GM21390 (cell line): ENCODE measurements at regions not wholly inside any gene's neighbourhood (a gene's known extent, or its start where the extent isn't known, plus 50 kb on each side); places are given as distances from the start of the nearest gene placed in this dataset.

Experiments
- ATAC-seq: cut with Tn5 transposase; IDR thresholded peaks from one replicate; pipeline ENCODE4 v1.9.1; 2021; ENCODE audit not compliant: unreplicated experiment

DNA sequence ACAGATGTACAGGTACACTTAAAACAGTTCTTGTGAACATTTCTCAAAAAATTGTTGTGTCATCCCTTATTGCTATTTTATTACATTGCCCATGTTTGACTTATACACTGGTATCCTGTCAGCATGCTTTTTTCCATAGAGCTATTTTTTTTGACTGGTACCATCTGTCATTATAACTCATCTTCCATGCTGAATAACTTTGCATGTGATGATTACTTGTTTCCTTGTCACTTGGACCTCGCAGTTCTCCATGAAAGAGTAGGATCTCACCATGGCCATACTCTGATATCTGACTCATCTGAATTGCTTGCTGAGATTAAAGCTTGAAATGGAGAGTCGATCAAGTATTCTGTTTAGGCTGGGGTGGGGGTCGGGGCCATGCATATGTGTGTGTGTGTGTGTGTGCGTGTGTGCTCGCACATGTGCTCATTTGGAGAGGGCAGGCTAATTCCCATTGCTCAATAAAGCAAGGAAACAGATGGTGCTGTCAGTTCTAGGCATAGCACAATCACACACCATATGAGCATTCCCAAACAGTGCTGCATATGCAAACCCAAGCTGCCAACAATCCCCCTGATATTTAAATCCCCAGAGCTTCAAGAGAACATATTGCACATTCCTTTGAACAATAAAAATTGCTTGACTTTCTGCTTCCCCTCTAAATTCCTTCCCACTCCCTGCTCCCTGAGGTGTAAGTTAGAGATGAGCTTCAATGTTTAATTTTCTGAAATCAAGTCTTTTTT is 62.9 kb downstream of the NHLRC3 start:
- ATAC-seq, result no peak

DNA sequence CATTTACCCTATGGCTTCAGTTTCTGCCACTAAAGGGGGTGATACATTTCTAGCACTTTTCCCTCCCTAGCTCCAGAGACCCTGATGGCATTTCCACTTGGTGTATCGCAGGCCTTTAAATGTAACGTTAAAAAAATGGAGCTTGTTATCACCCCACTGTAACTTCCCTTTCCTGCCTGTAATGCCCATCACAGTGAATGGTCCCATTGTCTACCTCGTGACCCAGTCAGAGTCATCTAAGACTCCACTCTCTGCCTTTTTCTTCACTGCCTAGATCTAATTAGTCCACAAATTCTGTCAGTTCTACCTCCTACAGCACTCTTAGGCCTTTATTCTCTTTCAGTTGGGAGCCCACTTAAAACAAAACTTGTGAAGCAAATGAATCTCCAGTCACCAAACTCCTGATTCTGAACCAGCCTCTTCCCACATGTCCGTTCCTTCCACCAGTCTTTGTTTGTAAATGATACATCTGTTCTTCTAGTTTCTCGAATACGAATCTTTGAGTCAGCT is 64.8 kb downstream of the NHLRC3 start:
- ATAC-seq, result no peak

DNA sequence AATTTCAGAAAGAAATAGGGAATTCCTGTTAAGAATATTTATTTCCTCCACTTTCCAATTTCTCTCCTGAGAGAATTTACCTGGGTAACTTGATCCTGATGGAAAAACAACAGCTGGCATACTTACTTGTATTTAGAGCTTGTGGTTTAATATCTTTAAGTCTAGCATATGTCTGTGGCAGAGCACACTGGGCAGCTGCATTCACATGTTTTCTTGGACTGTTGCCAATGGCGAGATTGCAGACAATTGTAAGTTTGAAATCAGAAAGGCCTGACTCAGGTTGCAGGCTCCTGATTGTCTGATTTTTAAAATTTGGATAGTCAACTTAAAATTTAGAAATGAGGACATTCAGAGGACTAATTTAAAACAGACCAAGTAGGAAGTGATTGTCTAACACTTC is 66.9 kb downstream of the NHLRC3 start:
- ATAC-seq, result no peak

DNA sequence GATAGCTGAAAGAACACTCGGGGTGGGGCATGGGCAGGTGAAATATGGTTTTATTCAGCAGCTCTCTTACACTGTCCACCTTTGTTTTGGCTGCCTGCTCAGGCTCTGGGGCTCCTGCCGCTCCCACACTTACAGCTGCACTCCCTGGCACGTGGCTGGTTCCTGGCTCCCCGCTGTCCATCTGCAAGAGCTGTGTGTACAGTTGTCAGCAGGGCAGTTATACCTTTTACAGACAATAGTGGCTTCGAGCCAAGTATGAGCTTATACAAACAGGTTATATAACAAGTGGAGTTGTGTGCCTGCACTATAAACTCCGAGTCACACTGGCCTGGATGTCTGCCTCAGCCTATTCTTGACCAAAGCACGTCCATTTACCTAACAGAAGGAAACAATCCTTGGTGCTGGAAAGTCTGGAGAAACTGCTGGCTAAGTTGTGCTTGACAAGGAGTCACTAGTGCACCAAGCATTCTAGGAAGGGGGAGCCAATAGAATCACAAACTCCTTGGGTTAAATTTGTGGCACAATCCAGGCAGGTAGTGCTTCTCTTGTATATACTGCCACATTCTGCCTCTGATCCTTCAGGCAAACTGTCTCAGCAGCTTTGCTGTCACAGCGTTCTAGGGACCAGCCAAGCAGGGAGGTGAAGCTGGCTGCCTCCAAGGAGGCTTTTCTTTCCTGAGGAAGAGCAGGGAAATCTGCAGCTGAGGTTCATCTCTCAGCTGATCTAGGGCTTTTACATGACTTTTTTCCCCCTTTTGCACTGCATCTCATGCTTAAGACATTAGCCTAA is 68.2 kb downstream of the NHLRC3 start:
- ATAC-seq, result no peak

DNA sequence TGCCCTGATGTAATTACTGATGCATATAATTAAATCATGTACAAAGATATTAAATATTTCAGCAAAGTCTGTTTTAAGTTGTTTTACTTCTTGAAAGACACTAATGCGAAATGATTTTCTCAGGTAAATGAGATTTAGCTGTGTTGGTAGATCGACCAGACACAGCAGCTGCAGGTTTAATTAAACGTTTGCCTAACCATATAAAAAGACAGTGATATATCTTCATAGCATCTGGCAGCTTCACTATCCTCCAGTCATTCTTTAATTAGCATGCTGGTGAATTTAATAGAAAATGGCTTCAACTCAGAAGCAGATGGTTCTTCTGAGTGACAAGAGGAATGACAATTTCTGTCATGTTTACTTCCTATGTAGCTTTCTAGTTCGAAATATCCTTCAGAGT is 69.3 kb downstream of the NHLRC3 start:
- ATAC-seq, result no peak

DNA sequence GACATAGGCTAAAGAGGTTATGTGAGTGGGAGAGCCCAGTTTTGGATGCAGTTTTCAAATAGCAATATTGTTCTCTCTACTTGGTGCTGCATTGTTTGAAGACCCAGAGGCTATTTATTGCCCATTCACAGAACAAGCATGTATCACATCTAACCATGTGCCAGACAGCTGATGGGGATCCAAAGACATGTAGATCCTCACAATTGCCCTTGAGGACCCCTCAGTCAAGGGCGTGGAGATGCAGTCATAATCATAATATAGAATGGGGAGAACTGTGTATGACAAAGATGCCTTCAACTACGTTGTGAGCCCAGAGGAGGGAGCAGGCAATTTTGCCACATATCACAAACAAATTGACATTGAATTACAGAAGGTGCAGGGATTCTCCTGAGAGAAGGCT is 70.5 kb downstream of the NHLRC3 start:
- ATAC-seq, result no peak

DNA sequence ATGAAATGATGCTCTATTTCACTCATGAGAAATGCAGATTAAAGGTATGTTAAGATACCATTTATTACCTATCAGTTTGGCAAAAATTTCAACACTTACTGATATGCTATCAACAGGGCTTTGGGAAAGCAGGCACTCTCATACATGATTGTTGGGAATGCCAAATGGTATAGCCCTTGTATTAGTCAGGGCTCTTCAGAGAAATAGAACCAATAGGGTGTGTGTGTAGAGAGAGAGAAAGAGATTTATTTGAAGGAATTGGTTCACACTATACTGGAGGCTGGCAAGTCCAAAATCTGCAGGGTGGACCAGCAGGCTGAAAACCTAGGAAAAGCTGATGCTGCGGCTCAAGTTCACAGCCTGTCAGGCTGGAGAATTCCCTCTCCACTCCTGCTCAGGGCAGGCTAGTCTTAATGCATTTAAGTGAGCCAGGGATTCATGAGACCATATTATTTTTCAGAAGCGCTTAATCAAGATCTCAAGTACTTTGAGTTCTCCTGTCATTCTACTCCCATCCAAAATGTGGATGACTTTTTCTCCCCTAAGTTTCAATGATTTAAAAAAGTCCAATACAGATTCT is 72.4 kb downstream of the NHLRC3 start:
- no peak for ATAC-seq

DNA sequence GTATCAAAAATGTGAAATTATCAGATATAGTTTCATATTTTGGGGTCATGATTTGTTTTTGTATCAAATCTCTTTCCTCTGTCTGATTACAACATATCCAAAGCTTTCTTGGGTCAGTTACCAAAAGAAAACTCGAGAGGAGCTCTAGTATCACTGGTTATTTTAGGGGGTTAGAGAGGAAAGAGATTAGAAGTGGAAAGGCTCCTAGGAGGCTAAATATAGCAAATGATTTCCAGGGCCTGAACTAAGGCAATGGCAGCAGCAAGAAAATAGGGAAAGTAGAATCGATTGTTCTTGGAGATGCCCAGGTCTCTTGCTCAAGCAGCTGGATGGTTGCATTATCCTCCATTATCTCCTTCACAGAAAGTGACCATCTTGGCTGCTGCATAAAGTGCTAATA is 72.9 kb downstream of the NHLRC3 start:
- no peak for ATAC-seq

DNA sequence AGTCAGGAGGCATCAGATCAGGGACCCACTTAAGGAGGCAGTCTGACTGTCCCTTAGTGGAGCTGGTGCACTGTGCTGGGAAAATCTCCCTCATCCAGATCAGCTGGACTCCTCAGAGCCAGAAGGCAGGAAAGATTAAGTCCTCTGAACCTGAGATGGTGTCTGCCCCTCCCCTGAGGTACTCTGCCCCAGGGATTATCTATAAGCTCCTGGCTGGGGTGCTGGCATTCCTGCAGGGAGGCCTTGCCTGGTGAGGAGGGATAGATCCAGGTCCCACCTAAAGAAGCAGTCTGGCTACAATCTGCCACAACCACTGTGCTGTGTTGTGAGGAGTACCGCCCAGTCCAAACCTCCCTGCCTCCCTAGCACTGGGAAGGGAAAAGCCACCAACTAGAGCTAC is 81.2 kb downstream of the NHLRC3 start:
- no peak for ATAC-seq

DNA sequence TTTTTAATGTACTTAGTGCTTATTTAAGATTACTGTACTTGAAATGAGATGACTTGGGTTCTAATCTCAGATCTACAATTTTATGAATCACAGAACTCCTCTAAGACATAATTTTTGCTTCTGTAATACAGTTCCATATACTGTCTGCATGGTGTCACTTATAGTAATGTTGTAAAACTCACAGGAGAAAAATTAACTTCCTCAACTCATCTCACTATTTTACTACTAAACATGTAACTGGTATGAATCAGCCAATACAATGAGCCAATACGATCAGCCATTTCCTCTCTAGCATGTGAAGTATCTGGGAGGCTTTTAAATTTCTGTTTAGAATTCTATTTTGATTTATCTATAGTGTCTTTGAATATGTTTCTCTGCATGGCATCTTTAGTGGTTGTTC is 85.3 kb downstream of the NHLRC3 start:
- no peak for ATAC-seq

DNA sequence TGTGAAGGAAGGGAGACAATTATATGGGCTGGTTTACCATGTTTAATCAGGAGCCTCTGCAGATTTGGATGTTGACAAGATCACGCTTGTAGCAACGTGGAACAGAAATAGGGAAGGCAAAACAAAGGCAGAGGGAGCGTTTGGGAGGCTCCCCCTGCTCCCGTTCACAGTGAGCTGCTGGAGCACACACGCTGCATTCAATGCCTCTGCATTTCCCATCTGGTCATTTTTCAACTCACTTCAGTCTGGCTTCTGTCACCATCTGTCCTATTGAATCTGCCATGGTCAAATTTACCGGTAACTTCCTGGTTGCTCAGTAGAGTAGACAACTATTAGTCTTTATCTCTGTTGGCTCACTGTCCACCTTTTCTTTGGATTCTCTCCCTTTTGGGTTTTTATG is 91.0 kb downstream of the NHLRC3 start:
- no peak for ATAC-seq

DNA sequence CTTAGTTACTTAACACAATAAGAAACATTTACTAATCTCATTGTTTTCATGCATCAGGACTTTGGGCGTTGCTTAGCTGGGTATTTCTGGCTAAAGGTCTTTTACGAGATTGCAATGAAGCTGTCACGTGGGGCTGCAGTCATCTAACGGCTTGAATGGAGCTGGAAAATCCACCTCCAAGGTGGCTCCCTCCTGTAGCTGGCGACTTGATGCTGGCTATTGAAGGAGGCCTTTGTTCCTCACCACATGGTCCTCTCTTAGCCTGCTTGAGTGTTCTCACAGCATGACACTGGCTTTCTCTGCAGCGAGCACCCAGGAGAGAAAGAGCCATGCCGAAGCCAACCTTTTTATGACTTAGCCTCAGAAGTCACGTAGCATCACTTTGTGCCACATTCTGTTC is 92.0 kb downstream of the NHLRC3 start:
- no peak for ATAC-seq

DNA sequence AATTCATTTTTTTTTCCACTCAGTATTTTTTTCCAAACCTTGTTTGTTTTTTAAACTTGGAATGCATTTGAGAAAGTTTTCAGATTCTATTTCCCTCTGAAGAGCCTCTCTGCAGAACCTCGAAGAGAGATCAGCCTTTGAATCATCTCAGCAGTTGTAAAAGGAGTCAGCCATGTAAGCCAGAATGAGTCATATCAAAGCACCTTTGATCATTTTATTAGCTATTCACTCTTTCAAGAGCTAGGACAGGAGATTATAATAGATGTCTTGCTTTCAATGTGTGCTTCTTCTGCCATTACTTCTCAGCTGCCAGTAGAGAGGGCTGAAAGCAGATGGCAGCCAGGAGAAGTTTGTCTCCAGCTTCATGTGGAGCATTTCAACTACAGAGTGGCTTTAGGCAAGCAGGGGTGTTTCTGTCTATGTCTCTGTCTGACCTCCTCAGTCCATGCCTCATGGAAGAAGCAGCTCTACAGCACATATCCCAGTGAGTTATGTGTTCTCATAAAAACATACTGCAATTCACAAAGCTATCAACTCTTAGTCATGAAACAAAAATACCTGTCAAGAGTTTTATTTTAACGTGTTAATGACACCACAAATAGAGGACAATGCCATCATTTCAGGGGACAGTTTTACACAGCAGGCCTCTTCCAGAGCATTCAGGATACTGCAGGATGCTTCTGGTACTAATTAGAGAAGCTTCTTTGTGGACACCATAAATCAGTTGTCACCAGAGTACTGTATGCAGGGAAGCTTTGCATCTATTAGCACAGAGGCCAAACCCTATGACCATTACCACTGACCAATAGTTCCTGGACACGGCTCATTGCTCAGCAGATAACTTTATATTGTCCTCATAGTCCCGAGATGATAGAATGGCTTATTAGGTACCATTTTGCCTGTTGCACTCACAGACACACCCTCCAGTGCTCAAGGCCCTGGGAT is 94.3 kb downstream of the NHLRC3 start:
- no peak for ATAC-seq

DNA sequence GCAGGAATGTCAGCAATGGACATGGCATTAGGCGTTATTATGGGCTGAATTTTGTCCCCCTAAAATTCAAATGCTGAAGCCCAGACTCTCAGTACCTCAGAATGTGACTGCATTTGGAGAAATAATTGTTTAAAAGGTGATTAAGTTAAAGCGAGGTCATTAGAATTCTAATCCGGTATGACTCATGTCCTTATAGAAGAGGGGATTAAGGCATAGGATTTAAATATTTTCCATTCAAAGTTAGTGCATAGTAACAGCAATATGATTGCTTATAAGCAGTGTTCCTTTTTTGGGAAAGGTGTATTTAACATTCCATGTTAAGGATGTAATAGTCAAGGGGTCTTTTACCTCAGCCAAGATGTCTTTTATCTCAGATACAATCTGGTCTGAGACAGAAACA is 95.5 kb downstream of the NHLRC3 start:
- no peak for ATAC-seq

DNA sequence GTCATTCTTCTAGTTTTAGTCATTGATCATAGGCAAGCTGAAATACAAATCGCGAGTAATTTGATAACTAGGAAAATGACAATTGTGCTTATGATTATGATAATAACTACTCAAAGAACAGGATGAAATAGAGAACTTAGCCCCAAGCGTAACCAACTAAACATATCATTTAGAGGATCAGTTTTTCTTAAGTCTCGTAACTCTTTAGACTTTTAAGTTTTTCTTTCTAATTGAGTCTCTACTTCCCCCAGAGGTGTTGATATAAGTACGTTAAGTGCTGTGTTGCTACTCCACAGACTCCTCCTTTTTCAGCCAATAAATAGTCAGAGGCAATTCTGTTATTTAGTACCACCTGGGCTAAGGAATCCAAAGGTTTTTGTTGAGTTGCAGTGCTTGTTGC is 96.3 kb downstream of the NHLRC3 start:
- no peak for ATAC-seq

DNA sequence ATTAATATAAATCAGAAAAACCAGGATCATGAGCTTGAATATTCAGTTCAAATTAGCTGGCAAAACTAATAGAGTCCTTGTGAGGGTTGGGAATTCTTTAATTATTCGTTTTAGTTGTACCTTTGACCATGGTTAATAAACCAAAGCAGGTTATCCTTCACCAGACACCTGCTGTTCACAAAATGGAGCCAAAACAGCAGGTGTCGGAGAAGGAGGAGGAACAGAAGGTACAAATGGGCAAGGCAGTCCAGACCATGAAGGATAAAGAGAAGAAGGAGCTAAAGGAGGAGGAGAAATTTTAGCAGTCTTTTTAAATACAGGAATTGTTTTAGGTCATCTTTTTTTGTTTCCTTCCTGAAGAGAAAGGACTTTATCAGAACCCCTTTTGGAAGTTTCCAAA is 106.1 kb downstream of the NHLRC3 start:
- no peak for ATAC-seq

DNA sequence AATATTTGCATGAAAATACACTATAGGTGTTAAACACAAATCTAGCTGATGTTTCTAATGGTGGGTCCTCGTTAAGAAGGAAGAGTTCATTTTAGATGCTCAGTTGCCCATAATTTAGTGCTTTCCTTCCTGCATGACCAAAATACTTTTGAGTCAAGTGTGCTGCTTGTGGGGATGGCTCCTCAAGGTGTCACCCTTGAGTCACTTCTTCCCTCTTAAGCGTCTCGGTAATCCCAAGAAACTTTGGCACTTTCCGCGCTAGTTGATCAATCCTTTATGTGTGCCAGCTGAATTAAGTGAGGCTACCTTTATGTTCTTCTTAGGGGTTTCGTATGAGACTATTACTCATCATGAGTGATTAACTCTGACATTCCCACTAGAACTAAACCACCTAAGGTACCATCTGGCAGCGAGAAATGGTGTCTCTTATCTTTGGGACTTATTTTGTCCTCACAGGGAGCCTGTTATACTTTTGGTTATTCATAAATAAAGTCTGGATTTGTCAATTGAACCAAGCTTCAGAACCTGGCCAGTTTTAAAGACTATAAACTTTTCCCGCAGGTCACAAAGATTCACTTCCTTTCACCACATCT is 106.8 kb downstream of the NHLRC3 start:
- ATAC-seq, result no peak

DNA sequence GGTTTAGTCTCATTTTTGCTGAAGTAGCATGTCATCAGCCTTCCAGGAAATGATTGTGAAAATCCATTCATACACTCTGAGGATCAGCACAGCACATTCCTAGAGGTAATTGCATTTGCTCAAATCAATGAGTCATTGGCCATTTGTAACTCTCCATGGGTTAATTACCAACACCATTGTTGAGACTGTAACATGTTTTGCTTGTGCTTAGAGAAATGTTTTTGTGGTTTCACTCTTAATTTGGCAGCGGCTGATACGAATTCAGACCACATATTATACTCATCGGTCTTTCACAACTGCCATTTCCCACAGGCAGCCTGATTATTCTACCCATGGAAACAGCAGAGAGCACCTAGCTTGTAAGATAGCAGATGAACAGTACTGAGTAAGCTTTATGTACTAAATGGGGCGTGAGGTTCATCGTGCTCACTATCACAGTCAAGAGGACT is 110.3 kb downstream of the NHLRC3 start:
- no peak for ATAC-seq

DNA sequence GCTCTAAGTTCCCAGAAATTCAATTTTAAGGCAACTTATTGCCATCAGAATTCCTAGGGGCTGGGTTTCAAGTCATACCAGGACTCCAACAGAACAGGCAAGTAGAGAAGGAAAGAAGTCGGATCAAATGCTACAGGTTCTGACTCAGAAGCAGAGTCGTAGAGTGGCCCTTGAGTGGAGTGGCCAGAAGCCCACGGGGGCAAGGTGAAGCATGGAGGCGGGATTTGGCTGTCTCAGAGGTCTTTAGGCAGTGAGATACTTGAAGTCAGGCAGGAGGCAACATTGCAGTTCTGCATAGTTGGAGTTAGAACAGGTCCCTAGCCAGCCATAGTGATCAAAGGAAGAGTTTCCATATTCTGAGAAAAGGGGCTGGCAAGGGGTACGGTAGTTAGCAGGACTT is 111.6 kb downstream of the NHLRC3 start:
- ATAC-seq, result no peak

DNA sequence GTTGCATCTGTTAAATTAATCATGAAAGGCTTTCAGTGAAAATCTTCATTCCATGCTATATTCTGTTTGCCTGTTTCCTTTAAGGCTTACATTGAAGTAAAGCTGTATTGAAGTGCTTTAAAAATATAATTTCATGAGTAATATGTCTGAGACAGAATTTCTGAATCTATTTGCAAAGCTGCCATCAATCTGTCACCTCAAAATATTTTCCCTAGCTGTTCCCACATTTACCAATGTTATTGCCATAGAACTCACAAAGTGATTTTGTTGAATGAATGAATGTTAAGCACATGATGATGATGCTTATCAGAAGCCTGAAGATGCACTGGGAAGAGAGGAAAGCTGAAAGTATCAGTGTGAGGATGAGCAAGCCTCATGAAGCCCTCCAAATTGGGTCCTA is 115.8 kb downstream of the NHLRC3 start:
- ATAC-seq, result no peak

DNA sequence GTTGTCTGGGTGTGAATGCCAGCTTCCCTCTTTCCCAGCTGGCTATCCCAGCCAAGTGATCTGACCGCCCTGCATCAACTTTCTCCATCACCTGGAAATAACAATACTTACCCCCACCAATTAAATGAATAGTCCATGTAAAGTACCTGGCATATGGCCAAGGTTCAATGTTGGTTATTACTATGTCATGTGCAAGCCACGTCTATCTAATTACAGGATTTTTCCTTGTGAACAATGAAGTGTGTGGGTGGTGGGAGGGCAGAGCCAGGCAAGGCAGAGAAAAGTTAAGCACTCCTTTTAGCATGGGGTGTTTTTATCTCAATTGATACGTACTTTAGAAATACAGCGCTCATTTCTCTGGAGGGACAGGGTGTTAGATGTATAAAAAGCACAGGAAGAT is 121.1 kb downstream of the NHLRC3 start:
- no peak for ATAC-seq
